ENCODE measurements at regions not wholly inside any gene's neighbourhood (a gene's known extent, or its start where the extent isn't known, plus 50 kb on each side); places are given as distances from the start of the nearest gene placed in this dataset.

- Mint-ChIP-seq H3K36me3 (ENCODE audit: low read depth) (no peaks in the 10 kb centered on the region), H3K4me3 (ENCODE audit: low read depth) (no peak overlapping the region), H3K4me1 (ENCODE audit: low read depth) (peaks cover 24% of the 10 kb centered on the region), H3K27ac (no peak overlapping the region), H3K9me3 (no peaks in the 10 kb centered on the region), H3K27me3 (ENCODE audit: low read depth) (peaks cover 14% of the 10 kb centered on the region)
- intact Hi-C loops (cut with micrococcal nuclease): loop anchor here (5.0 to 10.0 kb wide), 4 partner anchors 115 to 540 kb away; partner anchors contain the start of gene TRIB2
- no peak for DNase-seq (ENCODE audit: low spot score)
These were observed 430.4 kb downstream of the LPIN1 start for GRCh38 chr2:12176623-12177454.

- Mint-ChIP-seq H3K36me3 (ENCODE audit: low read depth) (no peaks in the 10 kb centered on the region), H3K27ac (peak overlapping the region; percentile 25), H3K4me3 (ENCODE audit: low read depth) (no peak overlapping the region), H3K9me3 (no peaks in the 10 kb centered on the region), H3K27me3 (ENCODE audit: low read depth) (peaks cover 17% of the 10 kb centered on the region), H3K4me1 (ENCODE audit: low read depth) (peaks cover 24% of the 10 kb centered on the region)
- intact Hi-C loops (cut with micrococcal nuclease): loop anchor here (5.0 to 10.0 kb wide), 4 partner anchors 115 to 540 kb away; partner anchors contain the start of gene TRIB2
- DNase-seq (ENCODE audit: low spot score): no peak
These were observed 431.2 kb downstream of the LPIN1 start for GRCh38 chr2:12177455-12178288.

GRCh38 chr2:12178289-12179080 is 432.1 kb downstream of the LPIN1 start:
- H3K9me3 Mint-ChIP-seq: no peaks in the 10 kb centered on the region
- peak overlapping the region; percentile 25 for H3K27ac Mint-ChIP-seq
- H3K36me3 Mint-ChIP-seq (ENCODE audit: low read depth): no peaks in the 10 kb centered on the region
- DNase-seq (ENCODE audit: low spot score): no peak
- peaks cover 19% of the 10 kb centered on the region for H3K27me3 Mint-ChIP-seq (ENCODE audit: low read depth)
- H3K4me1 Mint-ChIP-seq (ENCODE audit: low read depth): peaks cover 24% of the 10 kb centered on the region
- intact Hi-C loops (cut with micrococcal nuclease): loop anchor here (5.0 to 10.0 kb wide), 4 partner anchors 114 to 539 kb away; partner anchors contain the start of gene TRIB2
- no peak overlapping the region for H3K4me3 Mint-ChIP-seq (ENCODE audit: low read depth)

GRCh38 chr2:12180031-12180430 is 433.6 kb downstream of the LPIN1 start:
- no peaks in the 10 kb centered on the region for H3K9me3 Mint-ChIP-seq
- DNase-seq (ENCODE audit: low spot score): no peak
- peaks cover 24% of the 10 kb centered on the region for H3K4me1 Mint-ChIP-seq (ENCODE audit: low read depth)
- intact Hi-C loops (cut with micrococcal nuclease): no loop called here
- no peaks in the 10 kb centered on the region for H3K36me3 Mint-ChIP-seq (ENCODE audit: low read depth)
- no peak overlapping the region for H3K27ac Mint-ChIP-seq
- peaks cover 21% of the 10 kb centered on the region for H3K27me3 Mint-ChIP-seq (ENCODE audit: low read depth)
- no peak overlapping the region for H3K4me3 Mint-ChIP-seq (ENCODE audit: low read depth)

- H3K9me3 Mint-ChIP-seq: no peaks in the 10 kb centered on the region
- H3K4me1 Mint-ChIP-seq (ENCODE audit: low read depth): peaks cover 5% of the 10 kb centered on the region
- no peak overlapping the region for H3K4me3 Mint-ChIP-seq (ENCODE audit: low read depth)
- no peaks in the 10 kb centered on the region for H3K36me3 Mint-ChIP-seq (ENCODE audit: low read depth)
- intact Hi-C loops (cut with micrococcal nuclease): no loop called here
- H3K27ac Mint-ChIP-seq: no peak overlapping the region
- DNase-seq (ENCODE audit: low spot score): no peak
- H3K27me3 Mint-ChIP-seq (ENCODE audit: low read depth): peaks cover 26% of the 10 kb centered on the region
These were observed 436.7 kb downstream of the LPIN1 start for GRCh38 chr2:12183032-12183645.

GRCh38 chr2:12192762-12193161 is 446.3 kb downstream of the LPIN1 start:
- H3K27me3 Mint-ChIP-seq (ENCODE audit: low read depth): peaks cover 12% of the 10 kb centered on the region
- H3K27ac Mint-ChIP-seq: no peak overlapping the region
- intact Hi-C loops (cut with micrococcal nuclease): no loop called here
- no peak for DNase-seq (ENCODE audit: low spot score)
- peaks cover 34% of the 10 kb centered on the region for H3K9me3 Mint-ChIP-seq
- no peak overlapping the region for H3K4me3 Mint-ChIP-seq (ENCODE audit: low read depth)
- H3K4me1 Mint-ChIP-seq (ENCODE audit: low read depth): peaks cover 13% of the 10 kb centered on the region
- H3K36me3 Mint-ChIP-seq (ENCODE audit: low read depth): peaks cover 3% of the 10 kb centered on the region

GRCh38 chr2:12194968-12195367 is 448.5 kb downstream of the LPIN1 start:
- Mint-ChIP-seq H3K36me3 (ENCODE audit: low read depth) (peaks cover 3% of the 10 kb centered on the region), H3K4me3 (ENCODE audit: low read depth) (no peak overlapping the region), H3K4me1 (ENCODE audit: low read depth) (peaks cover 13% of the 10 kb centered on the region), H3K9me3 (peaks cover 39% of the 10 kb centered on the region), H3K27ac (no peak overlapping the region), H3K27me3 (ENCODE audit: low read depth) (peaks cover 4% of the 10 kb centered on the region)
- no peak for DNase-seq (ENCODE audit: low spot score)
- intact Hi-C loops (cut with micrococcal nuclease): no loop called here

GRCh38 chr2:12196495-12196894 is 450.1 kb downstream of the LPIN1 start:
- Mint-ChIP-seq H3K27ac (no peak overlapping the region), H3K4me3 (ENCODE audit: low read depth) (no peak overlapping the region), H3K9me3 (peaks cover 39% of the 10 kb centered on the region), H3K4me1 (ENCODE audit: low read depth) (peaks cover 13% of the 10 kb centered on the region), H3K27me3 (ENCODE audit: low read depth) (peaks cover 3% of the 10 kb centered on the region), H3K36me3 (ENCODE audit: low read depth) (peaks cover 3% of the 10 kb centered on the region)
- DNase-seq (ENCODE audit: low spot score): no peak
- intact Hi-C loops (cut with micrococcal nuclease): no loop called here

GRCh38 chr2:12197133-12197532 is 450.7 kb downstream of the LPIN1 start:
- peaks cover 5% of the 10 kb centered on the region for H3K27me3 Mint-ChIP-seq (ENCODE audit: low read depth)
- H3K27ac Mint-ChIP-seq: no peak overlapping the region
- peaks cover 3% of the 10 kb centered on the region for H3K36me3 Mint-ChIP-seq (ENCODE audit: low read depth)
- H3K9me3 Mint-ChIP-seq: peaks cover 39% of the 10 kb centered on the region
- DNase-seq (ENCODE audit: low spot score): no peak
- intact Hi-C loops (cut with micrococcal nuclease): no loop called here
- no peak overlapping the region for H3K4me3 Mint-ChIP-seq (ENCODE audit: low read depth)
- H3K4me1 Mint-ChIP-seq (ENCODE audit: low read depth): peaks cover 13% of the 10 kb centered on the region

- Mint-ChIP-seq H3K27me3 (ENCODE audit: low read depth) (peaks cover 10% of the 10 kb centered on the region), H3K9me3 (peaks cover 21% of the 10 kb centered on the region), H3K4me1 (ENCODE audit: low read depth) (peaks cover 8% of the 10 kb centered on the region), H3K27ac (no peak overlapping the region), H3K36me3 (ENCODE audit: low read depth) (no peaks in the 10 kb centered on the region), H3K4me3 (ENCODE audit: low read depth) (no peak overlapping the region)
- no peak for DNase-seq (ENCODE audit: low spot score)
- intact Hi-C loops (cut with micrococcal nuclease): no loop called here
These were observed 453.2 kb downstream of the LPIN1 start for GRCh38 chr2:12199491-12200211.

GRCh38 chr2:12201369-12201768 is 454.9 kb downstream of the LPIN1 start:
- H3K36me3 Mint-ChIP-seq (ENCODE audit: low read depth): no peaks in the 10 kb centered on the region
- H3K9me3 Mint-ChIP-seq: peaks cover 17% of the 10 kb centered on the region
- intact Hi-C loops (cut with micrococcal nuclease): no loop called here
- H3K27ac Mint-ChIP-seq: no peak overlapping the region
- H3K4me3 Mint-ChIP-seq (ENCODE audit: low read depth): no peak overlapping the region
- peaks cover 6% of the 10 kb centered on the region for H3K4me1 Mint-ChIP-seq (ENCODE audit: low read depth)
- peaks cover 11% of the 10 kb centered on the region for H3K27me3 Mint-ChIP-seq (ENCODE audit: low read depth)
- DNase-seq (ENCODE audit: low spot score): no peak

Measured in activated T-helper 2 cell treated with anti-CD3 and anti-CD28 coated beads, Interferon-gamma antibody, Interleukin-2, Interleukin-4, amounts not matched to agents 10 μg/mL and 5 μg/mL and 100 μg/mL, durations not matched to agents 14 hours and 24 hours and 36 hours (primary cell).